HTR-8/SVneo (cell line): ENCODE measurements at regions not wholly inside any gene's neighbourhood (a gene's known extent, or its start where the extent isn't known, plus 50 kb on each side); places are given as distances from the start of the nearest gene placed in this dataset.
"Not testable (repeated sequence)": the region's sequence is repeated elsewhere in the genome, so short reads cannot be mapped to it uniquely, and the experiment has no call there.

Experiments
- DNase-seq: peaks from one replicate; pipeline ENCODE4 v3.0.0; 2011; ENCODE audit warnings: low spot score, mixed read lengths; ENCODE audit not compliant: insufficient read length
- FAIRE-seq: peaks from 2 replicates; lab custom pipeline; 2011; peaks lifted over from hg19 to GRCh38; lab: Jason Lieb, UNC

DNA sequence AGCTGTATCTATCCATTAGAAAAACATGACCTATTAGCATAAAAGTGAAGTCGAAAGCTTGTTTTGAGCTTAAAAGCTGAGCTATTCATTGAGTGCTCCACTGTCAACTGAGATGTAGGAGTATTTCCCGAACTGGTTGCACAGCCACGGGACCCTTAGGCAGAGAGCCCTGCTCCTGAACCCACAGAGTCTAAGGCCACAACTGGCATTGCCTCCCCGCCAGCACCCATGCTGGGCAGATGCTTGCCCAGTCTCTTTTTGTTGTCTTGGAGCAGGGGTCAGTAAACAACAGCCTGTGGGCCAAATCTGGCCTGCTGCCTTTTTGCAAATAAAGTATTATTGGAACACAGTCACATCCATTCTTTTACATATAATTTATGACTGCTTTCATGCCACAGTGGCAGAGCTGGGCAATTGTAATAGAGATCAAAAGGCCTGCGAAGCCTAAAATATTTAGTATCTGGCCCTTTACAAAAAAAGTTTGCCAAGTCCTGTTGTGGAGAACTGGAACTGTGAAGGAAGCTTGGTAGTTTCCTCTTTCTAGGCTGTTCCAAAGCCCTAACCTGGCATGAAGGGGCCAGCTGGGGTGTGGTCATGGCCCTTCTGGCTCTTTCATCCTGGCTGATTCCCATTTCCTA is 58.4 kb upstream of the WAPL start:
- FAIRE-seq (no peak), DNase-seq (no peak)

DNA sequence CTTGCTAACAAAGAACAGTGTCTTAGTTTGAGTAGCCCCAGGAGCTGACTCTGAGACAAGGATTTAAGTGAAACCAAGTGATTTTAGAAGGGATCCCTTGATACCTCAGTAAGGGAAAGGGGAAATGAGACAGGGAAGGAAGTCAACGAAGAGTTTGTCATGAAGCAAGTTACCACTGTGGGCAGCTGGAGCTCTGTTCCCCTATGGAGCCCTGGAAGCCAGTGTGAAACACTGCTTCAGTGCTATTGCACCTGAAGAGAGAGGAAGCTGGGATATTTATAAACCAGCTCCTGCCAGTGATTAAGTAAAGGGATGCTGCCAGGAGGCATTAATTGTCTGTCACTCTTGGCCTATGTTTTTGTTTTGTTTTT is 58.9 kb upstream of the WAPL start:
- FAIRE-seq (no peak), DNase-seq (no peak)

DNA sequence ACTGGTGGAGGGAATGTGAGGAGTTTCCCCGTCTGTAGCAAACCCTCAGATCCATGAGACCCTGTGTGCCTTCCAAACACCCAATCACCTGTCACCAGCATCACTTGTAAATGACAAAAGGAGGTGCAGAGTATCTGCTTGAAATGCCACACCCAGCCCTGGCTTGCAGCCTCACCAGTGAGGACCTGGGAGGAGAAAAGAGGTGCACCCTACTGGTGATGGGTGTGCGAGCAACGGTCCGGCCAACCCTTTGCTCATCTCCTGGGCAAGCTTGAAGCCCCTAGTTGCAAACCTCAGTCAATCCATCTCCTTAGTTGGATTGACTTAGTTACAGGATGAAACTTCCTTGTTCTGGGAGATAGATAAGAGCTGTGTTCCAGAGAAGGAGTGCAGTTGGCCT is 62.4 kb upstream of the WAPL start:
- no peak for FAIRE-seq
- DNase-seq: no peak

DNA sequence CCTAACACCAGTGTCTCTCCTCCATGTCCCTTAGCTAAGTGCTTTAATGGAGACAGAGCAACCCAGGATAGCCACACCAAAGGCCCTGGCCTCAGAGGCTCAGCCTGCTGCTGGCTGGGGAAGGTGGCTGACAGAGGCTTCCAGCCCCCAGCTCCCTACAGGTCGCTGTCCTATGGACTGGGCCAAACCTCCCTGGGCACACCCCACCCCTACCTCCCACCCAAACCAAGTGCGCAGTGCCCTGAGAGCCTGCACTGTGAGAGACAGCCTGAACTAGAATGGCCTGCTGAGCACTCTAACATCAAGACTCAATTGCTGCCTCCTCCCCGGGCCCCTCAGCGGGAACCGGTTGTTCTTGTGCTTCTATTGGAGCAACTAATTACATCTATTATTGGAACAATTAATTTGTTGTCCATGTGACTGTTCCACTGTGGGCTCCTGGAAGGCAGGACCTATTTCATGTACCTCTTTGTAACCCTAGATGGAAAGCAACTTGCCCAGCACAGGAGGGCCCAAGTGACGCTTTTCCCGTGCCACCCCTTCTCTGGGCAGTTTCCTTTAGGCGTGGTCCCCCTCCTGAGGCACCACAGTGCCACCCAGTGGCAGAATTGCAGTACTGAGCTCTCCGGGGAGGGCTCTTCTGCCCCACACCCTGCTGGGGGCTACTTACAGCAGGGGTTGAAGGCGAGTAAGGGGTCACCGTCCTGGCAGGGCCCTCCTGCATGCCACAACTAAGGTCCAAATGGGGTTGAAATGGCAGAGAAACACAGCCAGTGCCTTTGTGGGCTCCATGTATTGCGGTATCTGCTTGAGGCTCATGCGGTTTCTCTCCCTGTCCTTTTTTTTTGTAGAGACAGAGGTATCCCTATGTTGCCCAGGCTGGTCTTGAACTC is 63.7 kb upstream of the WAPL start:
- FAIRE-seq (peak; percentile 89), DNase-seq (peak; percentile 83)

DNA sequence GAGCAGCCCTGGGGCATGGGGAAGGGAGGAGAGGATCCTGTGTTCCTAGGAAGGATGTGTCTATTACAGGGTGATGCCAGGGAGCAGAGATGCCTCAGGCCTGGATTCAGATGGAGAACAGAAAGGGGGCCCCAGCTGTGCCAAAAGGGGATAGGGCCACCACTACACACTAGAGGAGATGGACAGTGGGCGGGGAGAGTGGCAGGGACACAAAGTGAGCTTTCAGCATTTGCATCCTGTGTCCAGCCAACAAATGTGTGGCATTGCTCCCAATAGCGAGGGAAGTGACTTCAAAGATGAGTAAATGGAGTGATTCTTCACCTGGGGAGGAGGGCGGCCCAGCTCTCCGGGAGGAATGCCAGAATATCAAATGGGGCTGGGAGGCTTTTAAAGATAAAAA is 64.9 kb upstream of the WAPL start:
- DNase-seq: no peak
- FAIRE-seq: no peak

DNA sequence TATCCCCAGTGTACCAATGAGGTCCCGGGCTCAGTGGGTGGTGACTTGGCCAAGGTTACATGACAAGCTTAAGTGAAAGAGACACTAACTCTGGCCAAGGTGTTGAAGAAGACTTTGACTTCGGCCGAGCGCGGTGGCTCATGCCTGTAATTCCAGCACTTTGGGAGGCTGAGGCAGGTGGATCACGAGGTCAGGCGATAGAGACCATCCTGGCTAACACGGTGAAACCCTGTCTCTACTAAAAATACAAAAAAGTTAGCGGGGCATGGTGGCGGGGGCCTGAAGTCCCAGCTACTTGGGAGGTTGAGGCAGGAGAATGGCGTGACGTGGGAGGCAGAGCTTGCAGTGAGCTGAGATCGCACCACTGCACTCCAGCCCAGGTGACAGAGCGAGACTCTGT is 65.6 kb upstream of the OPN4 start:
- FAIRE-seq, DNase-seq: not testable (repeated sequence)

DNA sequence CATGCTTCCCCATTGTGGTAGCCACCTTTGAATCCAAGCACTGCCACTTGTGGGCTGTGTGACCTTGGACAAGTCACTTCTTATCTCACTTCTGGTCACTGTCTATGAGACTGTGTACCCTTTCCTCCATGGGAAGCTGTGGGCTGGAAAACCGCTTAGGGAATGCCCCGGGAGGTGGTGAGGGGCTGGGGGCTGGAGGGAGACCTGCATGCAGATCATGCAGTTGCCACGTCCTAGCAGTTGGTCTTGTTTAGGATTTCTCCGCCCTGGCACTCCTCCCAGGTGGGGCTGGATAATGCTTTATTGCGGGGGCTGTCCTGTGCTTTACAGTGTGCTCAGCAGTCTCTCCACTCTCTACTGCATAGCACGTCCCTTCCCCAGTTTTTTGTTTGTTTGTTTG is 62.9 kb upstream of the OPN4 start:
- DNase-seq: no peak
- no peak for FAIRE-seq

DNA sequence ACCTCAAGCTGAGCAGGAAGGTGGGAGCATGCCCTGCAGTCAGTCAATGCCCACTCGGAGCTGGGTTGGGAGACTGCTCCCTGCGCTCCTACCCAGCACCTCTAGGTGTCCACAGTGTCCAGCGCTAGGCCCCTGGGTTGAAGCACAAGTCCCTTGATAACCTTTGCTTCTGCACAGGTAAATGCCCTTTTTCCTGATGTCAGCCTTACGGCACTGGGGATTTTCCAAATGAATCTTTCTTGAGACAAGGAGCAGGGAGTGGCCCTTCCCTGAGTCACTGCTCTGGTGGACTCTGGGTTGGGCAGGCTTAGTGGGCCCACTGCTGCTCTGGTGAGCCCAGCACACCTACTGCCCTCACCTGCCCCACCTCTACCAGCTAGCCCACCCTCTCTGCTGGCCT is 61.9 kb upstream of the OPN4 start:
- DNase-seq (no peak), FAIRE-seq (no peak)

DNA sequence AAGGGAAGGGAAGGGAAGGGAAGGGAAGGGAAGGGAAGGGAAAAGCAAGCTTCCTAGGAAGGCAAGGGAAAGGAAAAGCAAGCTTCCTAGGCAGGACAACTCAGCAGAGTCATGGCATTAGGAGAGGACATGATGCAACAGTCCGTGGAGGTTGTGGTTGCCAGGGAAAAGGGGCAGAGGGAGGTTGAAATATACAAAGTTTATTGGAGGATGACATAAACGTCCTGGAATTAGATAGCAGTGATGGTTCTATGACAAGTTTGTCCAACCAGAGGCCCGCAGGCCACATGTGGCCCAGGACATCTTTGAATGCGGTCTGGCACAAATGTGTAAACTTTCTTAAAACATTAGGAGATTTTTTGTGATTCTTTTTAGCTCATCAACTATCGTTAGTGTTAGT is 59.8 kb upstream of the OPN4 start:
- FAIRE-seq (peak; percentile 28), DNase-seq (peak; percentile 51)

DNA sequence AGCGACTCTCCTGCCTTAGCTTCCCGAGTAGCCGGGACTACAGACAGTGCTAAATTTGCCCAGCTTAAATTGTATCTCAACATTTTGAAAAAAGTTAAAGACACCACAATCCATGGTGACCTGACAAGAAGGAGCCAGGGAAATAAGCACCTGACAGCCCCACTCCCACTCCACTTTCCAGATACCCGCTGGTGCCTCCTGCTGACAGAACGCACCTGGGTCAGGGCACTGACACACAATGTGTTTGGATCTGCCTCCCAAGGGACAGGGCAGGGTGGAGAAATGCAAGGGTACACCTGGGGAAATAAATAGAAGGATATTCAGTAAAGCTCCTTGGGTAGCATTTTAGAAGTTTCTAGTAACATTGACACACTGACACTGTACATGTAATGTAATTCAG is 58.9 kb upstream of the OPN4 start:
- no peak for DNase-seq
- FAIRE-seq: no peak

DNA sequence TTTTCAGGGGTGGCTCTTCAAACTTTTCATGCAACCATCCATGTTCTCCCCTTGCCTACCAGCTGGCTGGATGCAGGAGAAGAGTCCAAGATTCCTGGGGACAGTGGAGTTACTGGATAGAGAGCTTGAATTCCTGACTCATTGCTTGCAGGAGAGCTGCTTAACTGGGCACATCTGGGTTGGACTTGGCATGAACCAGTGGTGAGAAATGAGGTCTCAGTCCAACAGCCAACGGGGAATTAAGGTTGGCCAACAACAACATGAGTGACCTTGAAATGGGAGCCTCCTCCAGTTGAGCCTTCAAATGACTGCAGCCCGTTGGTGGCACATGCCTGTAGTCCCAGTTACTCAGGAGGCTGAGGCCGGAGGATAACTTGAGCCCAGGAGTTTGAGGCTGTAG is 58.1 kb upstream of the OPN4 start:
- DNase-seq (no peak), FAIRE-seq (peak; percentile 60)

DNA sequence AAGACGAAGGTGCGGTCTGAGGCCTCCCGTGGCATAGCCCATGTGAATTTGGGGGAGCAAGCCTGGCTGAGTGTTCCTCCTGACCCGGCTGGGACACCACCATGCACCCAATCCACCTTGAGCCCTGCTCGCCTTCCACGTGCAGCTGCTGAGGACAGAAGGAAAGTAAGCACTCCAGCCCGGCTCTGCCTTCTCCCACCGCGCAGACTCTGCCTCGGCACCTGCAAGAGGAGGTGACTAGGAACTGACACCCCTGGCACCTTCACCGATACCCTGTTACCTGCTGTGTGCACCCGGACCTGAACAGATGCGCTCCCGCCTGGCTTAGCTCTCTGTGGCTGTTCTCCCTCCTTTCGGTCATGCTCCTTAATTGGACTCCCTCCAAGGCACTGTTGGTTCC is 57.0 kb upstream of the OPN4 start:
- DNase-seq (no peak), FAIRE-seq (no peak)

DNA sequence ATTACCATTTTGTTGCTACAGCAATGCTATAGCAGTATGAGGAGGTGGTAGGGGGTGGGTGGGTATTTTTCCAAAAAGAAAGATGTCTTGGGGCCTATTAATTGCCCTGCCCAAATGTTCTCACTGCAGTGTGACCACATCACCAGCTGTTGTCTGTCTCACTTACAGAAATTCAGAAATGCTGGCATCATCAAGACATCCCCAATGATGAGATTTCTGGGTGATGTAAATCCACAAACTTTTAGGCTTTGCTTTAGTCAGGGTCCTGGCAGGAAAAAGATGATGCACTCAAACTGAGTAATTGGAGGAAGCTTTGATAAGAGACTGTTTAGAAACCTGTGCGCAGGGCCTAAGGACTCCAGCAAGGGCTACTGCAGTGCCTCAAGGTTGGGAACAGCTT is 56.2 kb upstream of the OPN4 start:
- FAIRE-seq: no peak
- DNase-seq: no peak

DNA sequence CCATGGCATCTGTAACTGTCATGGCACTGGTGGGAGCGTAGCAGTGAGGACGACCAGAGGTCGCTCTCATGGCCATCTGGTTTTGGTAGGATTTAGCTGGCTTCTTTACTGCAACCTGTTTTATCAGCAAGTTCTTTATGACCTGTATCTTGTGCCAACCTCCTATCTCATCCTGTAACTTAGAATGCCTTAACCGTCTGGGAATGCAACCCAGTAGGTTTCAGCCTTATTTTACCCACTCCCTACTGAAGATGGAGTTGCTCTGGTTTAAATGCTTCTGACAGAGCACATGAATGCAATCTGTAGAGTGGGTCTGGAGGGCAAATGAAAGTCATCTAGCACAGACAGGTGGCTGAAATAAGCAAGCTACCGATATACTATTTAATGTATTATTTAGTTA is 55.3 kb upstream of the OPN4 start:
- DNase-seq: no peak
- FAIRE-seq: no peak

DNA sequence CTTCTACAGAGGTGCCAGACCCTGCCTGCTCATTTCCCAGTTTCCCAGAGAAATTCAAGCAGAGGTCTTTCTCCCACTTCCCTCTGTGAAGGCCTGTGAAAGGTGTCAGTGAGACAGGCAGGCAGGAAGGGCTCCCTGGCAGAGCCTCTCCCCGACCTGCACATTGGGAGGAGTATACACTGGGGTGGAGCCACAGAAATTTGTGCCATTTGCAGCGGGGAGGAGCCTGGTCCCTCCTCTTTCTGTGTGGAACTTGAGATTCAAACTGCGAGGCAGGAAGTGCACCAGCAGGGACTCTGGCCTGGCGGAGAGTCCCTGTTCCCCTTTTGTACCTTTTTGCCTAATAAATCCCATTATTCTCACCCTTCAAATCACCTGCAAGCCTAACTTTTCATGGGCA is 54.6 kb upstream of the OPN4 start:
- DNase-seq: no peak
- no peak for FAIRE-seq

DNA sequence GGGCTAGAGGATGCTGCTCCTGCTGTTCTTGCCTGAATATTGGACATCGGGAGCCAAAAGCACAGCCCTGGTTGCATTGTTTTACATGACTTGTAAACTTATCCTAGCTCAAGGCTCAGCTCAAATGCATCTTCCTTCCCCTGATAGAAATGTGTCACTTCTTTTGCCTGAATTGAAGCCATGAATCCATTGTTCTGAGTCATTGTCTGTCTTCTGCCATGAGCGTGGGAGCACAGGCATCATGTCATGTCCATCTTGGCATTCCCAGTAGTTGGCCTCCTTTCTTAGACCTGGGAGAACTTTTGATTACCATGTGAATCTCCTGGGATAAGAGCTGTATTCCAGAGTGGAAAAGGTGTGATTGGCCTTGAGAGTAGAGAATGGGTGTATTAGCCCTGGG is 54.1 kb upstream of the OPN4 start:
- DNase-seq (no peak), FAIRE-seq (no peak)

DNA sequence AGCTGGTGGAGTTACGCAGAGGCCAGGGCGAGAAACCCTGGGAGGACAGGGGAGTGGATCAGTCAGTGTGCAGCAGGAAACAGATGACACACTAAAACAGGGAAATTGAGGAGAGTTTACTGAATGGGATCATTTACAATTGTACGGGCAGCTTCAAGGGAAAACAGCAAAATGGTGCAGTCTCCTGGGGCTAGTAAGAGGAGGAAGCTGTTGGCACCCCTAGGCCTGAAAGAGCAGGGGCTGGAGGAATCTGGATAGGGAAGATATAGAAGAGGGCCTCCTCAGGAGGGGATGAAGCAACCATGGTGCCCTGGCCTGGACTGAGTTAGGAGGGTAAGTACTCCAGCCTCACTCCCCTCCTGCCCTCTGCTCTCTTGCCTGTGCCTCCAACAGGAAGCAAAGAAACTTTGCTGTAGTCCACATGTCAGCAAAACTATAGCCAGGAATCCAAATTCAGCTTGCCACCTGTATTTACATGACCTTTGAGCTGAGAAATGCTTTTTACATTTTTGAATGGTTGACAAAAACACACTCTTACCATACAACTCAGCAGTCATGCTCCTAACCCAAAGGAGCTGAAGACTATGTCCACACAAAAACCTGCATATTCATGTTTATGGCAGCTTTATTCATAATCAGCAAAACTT is 52.3 kb upstream of the OPN4 start:
- FAIRE-seq (no peak), DNase-seq (no peak)

DNA sequence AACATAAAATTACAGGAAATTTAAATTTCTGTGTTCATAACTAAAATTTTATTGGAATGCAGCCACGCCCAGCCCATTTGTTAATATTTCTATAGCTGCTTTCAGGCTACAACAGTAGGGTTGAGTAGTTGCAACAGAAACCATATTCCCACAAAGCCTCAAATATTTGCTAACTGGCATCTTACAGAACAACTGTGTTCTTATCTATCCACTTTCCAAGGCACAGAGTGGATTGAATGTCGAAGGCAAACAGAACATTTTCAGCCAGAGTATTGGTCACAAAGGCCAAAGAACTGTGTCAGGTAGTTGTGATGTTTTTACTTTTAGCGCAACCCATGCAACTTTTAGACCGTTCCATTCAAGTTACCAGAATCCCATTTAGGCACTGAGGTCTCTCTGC is 51.1 kb upstream of the OPN4 start:
- no peak for DNase-seq
- FAIRE-seq: no peak
